ENCODE measurements at regions not wholly inside any gene's neighbourhood (a gene's known extent, or its start where the extent isn't known, plus 50 kb on each side); places are given as distances from the start of the nearest gene placed in this dataset.
"Not testable (repeated sequence)": the region's sequence is repeated elsewhere in the genome, so short reads cannot be mapped to it uniquely, and the experiment has no call there.

DNA sequence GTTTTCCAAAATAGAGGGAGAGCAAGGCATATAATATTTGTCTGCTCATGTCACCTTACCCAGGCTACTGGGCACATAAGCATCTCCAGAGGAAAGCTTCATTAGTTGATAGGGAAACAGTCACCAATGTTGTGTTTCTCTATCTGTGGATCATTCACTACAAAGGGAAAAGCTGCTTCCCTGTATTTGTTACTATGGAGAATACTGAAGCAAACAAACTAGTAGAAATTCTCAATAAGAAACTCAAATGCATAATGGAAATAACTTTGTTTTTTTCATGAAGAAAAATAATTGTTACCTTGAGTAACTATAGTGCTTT lies 138.2 kb downstream of the PCSK1 start:
- Mint-ChIP-seq H3K9me3 (no peaks in the 10 kb centered on the region), H3K4me3 (no peak overlapping the region), H3K36me3 (ENCODE audit: low read depth) (no peaks in the 10 kb centered on the region), H3K27ac (ENCODE audit: unreplicated experiment) (no peak overlapping the region), H3K27me3 (ENCODE audit: low read depth) (no peaks in the 10 kb centered on the region), H3K4me1 (peaks cover 4% of the 10 kb centered on the region)
- TF ChIP-seq, protein P1, sequence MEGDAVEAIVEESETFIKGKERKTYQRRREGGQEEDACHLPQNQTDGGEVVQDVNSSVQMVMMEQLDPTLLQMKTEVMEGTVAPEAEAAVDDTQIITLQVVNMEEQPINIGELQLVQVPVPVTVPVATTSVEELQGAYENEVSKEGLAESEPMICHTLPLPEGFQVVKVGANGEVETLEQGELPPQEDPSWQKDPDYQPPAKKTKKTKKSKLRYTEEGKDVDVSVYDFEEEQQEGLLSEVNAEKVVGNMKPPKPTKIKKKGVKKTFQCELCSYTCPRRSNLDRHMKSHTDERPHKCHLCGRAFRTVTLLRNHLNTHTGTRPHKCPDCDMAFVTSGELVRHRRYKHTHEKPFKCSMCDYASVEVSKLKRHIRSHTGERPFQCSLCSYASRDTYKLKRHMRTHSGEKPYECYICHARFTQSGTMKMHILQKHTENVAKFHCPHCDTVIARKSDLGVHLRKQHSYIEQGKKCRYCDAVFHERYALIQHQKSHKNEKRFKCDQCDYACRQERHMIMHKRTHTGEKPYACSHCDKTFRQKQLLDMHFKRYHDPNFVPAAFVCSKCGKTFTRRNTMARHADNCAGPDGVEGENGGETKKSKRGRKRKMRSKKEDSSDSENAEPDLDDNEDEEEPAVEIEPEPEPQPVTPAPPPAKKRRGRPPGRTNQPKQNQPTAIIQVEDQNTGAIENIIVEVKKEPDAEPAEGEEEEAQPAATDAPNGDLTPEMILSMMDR (conservative IDR thresholded peaks at IDR 0.05), result no peak
- DNase-seq (ENCODE audit: low read depth, low spot score), result no peak

DNA sequence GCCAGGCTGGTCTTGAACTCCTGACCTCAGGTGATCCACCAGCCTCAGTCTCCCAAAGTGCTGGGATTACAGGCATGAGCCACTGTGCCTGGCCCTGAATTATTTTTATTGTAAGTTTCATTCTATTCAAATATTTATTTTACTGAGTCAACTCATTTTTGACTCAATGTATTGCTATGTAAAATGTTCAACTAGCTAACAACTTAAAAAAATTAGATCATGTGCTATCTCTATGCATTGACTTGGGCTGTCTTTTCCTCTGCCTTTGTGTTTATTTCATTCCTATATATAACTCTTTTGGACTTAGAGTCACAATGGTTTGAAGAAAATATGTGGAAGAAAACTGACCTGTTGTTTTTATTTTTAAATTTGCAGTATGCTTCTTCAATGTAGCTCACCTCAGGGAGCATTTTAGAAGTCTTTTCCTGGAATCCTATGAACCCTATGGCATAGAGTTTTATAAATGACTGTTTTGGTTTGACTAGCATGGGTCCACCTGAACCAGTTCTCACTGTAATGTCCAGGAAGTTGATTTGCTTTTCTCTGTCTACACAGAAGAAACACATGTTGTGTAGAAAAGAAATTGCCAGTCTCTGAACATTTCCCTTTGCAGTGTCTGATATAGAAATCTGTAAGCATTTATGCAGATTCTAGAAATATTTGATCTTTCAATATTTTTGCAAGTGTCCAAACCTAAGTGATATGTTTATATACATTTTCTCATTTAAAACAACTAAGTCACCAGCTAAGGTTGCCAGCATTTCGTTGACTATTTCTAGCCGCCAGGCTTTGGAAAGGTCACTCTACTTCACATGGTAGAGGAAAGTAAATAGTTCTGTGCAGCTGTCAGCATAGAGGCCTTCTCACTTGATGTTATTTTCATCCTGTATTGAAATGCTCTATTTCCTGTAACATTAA lies 138.8 kb downstream of the PCSK1 start:
- Mint-ChIP-seq H3K27me3 (ENCODE audit: low read depth) (no peaks in the 10 kb centered on the region), H3K9me3 (peaks cover 3% of the 10 kb centered on the region), H3K4me1 (peaks cover 4% of the 10 kb centered on the region), H3K4me3 (no peak overlapping the region), H3K36me3 (ENCODE audit: low read depth) (peaks cover 3% of the 10 kb centered on the region), H3K27ac (ENCODE audit: unreplicated experiment) (no peak overlapping the region)
- DNase-seq (ENCODE audit: low read depth, low spot score), result no peak
- TF ChIP-seq, protein P1 (conservative IDR thresholded peaks at IDR 0.05), result no peak

DNA sequence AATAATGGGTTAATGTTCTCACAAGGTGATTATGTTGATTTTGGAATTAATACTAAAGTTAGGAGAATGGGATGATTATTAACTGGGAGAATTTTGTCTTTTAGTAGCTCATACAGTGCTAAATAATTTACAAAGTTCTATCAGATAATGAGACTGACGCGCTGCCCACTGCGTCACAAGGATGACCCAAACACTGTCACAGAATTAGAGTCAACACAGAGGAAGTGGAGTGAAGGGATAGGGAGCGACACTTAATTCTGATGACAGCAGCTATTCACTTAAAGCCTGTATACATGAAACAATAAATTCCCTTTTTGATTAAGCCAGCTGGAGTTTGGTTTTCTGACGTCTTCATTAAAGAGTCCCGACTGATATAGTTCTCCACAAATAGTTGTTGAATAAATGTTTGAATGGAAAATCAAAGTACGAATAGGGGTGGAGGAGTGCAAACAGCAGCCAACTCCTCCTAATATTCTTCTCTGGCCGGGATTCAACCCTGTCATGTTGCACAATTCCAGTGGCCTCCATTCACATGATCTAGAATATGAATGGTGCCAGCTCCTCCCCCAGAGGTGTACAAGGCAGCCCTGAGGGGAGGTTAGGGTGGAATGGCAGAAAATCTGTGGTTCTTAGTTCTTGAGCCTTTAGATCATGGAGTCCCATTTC lies 140.3 kb downstream of the PCSK1 start:
- TF ChIP-seq, protein P1 (conservative IDR thresholded peaks at IDR 0.05), result no peak
- no peak for DNase-seq (ENCODE audit: low read depth, low spot score)
- no peak overlapping the region for H3K4me3 Mint-ChIP-seq
- peaks cover 6% of the 10 kb centered on the region for H3K4me1 Mint-ChIP-seq
- no peaks in the 10 kb centered on the region for H3K27me3 Mint-ChIP-seq (ENCODE audit: low read depth)
- H3K27ac Mint-ChIP-seq (ENCODE audit: unreplicated experiment), result no peak overlapping the region
- H3K9me3 Mint-ChIP-seq, result peaks cover 3% of the 10 kb centered on the region
- H3K36me3 Mint-ChIP-seq (ENCODE audit: low read depth), result peaks cover 3% of the 10 kb centered on the region

DNA sequence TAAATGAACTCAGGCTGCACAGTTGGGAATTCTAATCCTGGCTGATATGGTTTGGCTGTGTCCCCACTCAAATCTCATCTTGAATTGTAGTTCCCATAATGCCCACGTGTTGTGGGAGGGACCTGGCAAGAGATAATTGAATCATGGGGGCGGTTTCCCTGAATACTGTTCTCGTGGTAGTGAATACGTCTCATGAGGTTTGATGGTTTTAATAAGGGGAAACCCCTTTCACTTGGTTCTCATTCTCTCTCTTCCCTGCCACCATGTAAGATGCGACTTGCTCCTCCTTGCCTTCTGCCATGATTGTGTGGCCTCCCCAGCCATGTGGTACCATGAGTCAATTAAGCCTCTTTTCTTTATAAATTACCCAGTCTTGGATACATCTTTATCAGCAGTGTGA lies 143.8 kb downstream of the PCSK1 start:
- H3K9me3 Mint-ChIP-seq; H3K27ac Mint-ChIP-seq (ENCODE audit: unreplicated experiment); H3K36me3 Mint-ChIP-seq (ENCODE audit: low read depth); DNase-seq (ENCODE audit: low read depth, low spot score); H3K27me3 Mint-ChIP-seq (ENCODE audit: low read depth); H3K4me3 Mint-ChIP-seq: not testable (repeated sequence)
- peaks cover 30% of the 10 kb centered on the region for H3K4me1 Mint-ChIP-seq

DNA sequence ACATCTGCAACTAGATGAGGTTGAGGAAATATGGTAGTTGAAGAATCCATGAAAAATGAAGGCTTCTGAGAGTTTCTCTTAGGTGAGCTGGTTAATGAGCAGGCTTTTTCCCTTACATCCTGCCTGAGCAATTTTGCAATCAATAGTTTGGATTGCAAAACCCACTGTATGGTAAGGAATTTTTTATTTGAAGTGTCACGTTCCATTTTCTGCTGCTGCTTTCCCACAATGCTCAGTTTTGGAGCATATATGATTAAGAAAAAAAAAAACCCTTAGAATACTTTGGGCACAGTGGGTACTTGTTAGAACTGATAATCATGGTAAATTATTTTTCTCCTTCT lies 144.2 kb downstream of the PCSK1 start:
- H3K4me3 Mint-ChIP-seq, result no peak overlapping the region
- no peak overlapping the region for H3K27ac Mint-ChIP-seq (ENCODE audit: unreplicated experiment)
- peaks cover 3% of the 10 kb centered on the region for H3K36me3 Mint-ChIP-seq (ENCODE audit: low read depth)
- H3K27me3 Mint-ChIP-seq (ENCODE audit: low read depth), result no peaks in the 10 kb centered on the region
- DNase-seq (ENCODE audit: low read depth, low spot score), result no peak
- TF ChIP-seq, protein P1 (conservative IDR thresholded peaks at IDR 0.05), result no peak
- H3K9me3 Mint-ChIP-seq, result peaks cover 3% of the 10 kb centered on the region
- H3K4me1 Mint-ChIP-seq, result peaks cover 31% of the 10 kb centered on the region

Measured in neural crest cell (in vitro differentiated cells).